Testis (tissue), 2 donors: ENCODE measurements at regions not wholly inside any gene's neighbourhood (a gene's known extent, or its start where the extent isn't known, plus 50 kb on each side); places are given as distances from the start of the nearest gene placed in this dataset.

Source experiments
- POLR2A ChIP-seq: fragments of 450-650 bp; IDR thresholded peaks from one replicate; pipeline ENCODE4 v1.6.1; 2017; ENCODE audit warnings: antibody characterized with exemption, mild to moderate bottlenecking, moderate library complexity
- TF ChIP-seq, protein P1 (sequence below), 3 experiments: fragments of 450-650 bp in 2 of 3; fragments of 200-600 bp in 1 of 3; sonication (generic) in 1 of 3; IDR thresholded peaks; one replicate each; pipeline ENCODE4 v1.5.1; 2016 to 2019; ENCODE audit warnings: antibody characterized with exemption in 3 of 3, mild to moderate bottlenecking in 2 of 3, moderate library complexity in 1 of 3

GRCh38 chr9:92181296-92181695 is 66.1 kb upstream of the SPTLC1 start:
- TF ChIP-seq, protein P1, sequence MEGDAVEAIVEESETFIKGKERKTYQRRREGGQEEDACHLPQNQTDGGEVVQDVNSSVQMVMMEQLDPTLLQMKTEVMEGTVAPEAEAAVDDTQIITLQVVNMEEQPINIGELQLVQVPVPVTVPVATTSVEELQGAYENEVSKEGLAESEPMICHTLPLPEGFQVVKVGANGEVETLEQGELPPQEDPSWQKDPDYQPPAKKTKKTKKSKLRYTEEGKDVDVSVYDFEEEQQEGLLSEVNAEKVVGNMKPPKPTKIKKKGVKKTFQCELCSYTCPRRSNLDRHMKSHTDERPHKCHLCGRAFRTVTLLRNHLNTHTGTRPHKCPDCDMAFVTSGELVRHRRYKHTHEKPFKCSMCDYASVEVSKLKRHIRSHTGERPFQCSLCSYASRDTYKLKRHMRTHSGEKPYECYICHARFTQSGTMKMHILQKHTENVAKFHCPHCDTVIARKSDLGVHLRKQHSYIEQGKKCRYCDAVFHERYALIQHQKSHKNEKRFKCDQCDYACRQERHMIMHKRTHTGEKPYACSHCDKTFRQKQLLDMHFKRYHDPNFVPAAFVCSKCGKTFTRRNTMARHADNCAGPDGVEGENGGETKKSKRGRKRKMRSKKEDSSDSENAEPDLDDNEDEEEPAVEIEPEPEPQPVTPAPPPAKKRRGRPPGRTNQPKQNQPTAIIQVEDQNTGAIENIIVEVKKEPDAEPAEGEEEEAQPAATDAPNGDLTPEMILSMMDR (IDR thresholded peaks at IDR 0.05), result no peak
- TF ChIP-seq POLR2A, result no peak
